Peyer's patch (tissue), 4 donors: ENCODE measurements at regions not wholly inside any gene's neighbourhood (a gene's known extent, or its start where the extent isn't known, plus 50 kb on each side); places are given as distances from the start of the nearest gene placed in this dataset.

ENCODE experiments used
- DNase-seq, 3 donors: peaks; one replicate each; pipeline ENCODE4 v3.0.0-alpha.2; 2017 to 2019
- H3K27ac ChIP-seq, 4 donors: fragments of 200-600 bp; sonication (generic); one replicate each; pipeline ENCODE4 v1.5.1; 2016 to 2019
- H3K27me3 ChIP-seq, 2 donors: fragments of 200-600 bp; sonication (generic); one replicate each; pipeline ENCODE4 v1.5.1; 2019
- H3K36me3 ChIP-seq, 3 donors: fragments of 200-600 bp; sonication (generic); one replicate each; pipeline ENCODE4 v1.5.1; 2016 to 2019
- H3K4me1 ChIP-seq, 4 donors: fragments of 200-600 bp; sonication (generic); one replicate each; pipeline ENCODE4 v1.5.1; 2016 to 2019
- H3K4me3 ChIP-seq, 4 donors: fragments of 200-600 bp; sonication (generic); 1 replicate in 3 of 4; 2 replicates in 1 of 4; pipeline ENCODE4 v1.5.1; 2016 to 2019; ENCODE audit warnings: mild to moderate bottlenecking in 1 of 4
- H3K9me3 ChIP-seq, 4 donors: fragments of 200-600 bp; sonication (generic); one replicate each; pipeline ENCODE4 v1.5.1; 2016 to 2019; ENCODE audit warnings: mild to moderate bottlenecking in 1 of 4
- CTCF ChIP-seq, 6 experiments: fragments of 450-650 bp in 4 of 6; fragments of 200-600 bp in 2 of 6; sonication (generic) in 1 of 6; IDR thresholded peaks; one replicate each; pipeline ENCODE4 v1.5.1; 2017 to 2019; ENCODE audit warnings: antibody characterized with exemption in 6 of 6, mild to moderate bottlenecking in 3 of 6, moderate library complexity in 1 of 6
- POLR2A ChIP-seq, 2 donors: fragments of 450-650 bp; IDR thresholded peaks; one replicate each; pipeline ENCODE4 v1.5.1; 2017; ENCODE audit warnings: antibody characterized with exemption in 2 of 2, mild to moderate bottlenecking in 2 of 2, moderate library complexity in 2 of 2

- H3K27me3 ChIP-seq, result no peaks in the 10 kb centered on the region
- DNase-seq, result no peak
- no peaks in the 10 kb centered on the region for H3K4me1 ChIP-seq
- no peak overlapping the region for H3K4me3 ChIP-seq
- H3K36me3 ChIP-seq, result no peaks in the 10 kb centered on the region
- TF ChIP-seq POLR2A (IDR thresholded peaks at IDR 0.05) (no peak), CTCF (IDR thresholded peaks at IDR 0.05) (no peak)
- H3K9me3 ChIP-seq, result peaks cover 0 to 17% (median 3%) of the 10 kb centered on the region in 4 donors
- no peak overlapping the region for H3K27ac ChIP-seq
Observed at GRCh38 chr20:63080811-63081210, 74.0 kb upstream of the BHLHE23 start.

DNA sequence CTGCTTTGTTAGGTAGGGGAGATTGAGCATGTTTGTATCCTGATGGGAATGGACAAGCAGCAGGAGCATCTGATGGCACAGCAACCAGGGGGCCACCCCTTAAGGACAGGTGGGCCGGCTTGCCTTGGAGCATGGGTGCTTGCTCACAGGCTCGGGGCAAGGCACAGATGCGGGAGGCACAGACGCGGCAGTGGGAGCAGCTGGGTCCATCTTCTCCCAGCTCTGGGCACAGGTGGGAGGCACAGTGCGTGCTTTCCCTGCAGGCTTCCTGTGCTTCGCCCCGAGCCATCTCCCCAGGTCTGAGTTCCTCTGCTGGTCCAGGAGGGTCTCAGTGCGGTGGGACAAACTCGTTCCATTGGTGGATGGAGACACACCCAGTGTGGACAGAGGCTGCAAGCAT is 73.6 kb upstream of the BHLHE23 start:
- Histone ChIP-seq H3K9me3 (peaks cover 0 to 17% (median 3%) of the 10 kb centered on the region in 4 donors), H3K27me3 (no peaks in the 10 kb centered on the region), H3K4me3 (no peak overlapping the region), H3K36me3 (no peaks in the 10 kb centered on the region), H3K27ac (no peak overlapping the region), H3K4me1 (no peaks in the 10 kb centered on the region)
- peak in 2 of 3 donors; percentile 19 to 35 for DNase-seq
- TF ChIP-seq POLR2A (IDR thresholded peaks at IDR 0.05), result no peak
- TF ChIP-seq CTCF (IDR thresholded peaks at IDR 0.05), result no peak

DNA sequence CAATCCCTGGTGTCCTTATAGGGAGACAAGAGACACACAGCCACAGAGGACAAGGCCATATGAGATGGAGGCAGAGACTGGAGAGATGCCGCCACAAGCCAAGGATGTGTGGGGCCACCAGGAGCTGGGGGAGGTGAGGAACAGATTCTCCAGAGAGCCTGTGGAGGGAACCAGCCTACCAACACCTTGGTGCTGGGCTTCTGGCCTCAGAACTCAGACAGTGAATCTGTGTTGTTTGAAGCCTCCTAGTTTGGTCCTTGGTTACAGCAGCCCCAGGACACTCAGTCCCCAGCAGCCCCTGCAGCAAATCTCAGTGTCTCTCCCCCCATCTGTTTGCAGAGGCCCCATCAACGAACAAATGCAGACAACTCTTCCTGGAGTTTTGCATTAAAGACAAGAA is 73.2 kb upstream of the BHLHE23 start:
- DNase-seq, result peak in 2 of 3 donors; percentile 3 to 21

DNA sequence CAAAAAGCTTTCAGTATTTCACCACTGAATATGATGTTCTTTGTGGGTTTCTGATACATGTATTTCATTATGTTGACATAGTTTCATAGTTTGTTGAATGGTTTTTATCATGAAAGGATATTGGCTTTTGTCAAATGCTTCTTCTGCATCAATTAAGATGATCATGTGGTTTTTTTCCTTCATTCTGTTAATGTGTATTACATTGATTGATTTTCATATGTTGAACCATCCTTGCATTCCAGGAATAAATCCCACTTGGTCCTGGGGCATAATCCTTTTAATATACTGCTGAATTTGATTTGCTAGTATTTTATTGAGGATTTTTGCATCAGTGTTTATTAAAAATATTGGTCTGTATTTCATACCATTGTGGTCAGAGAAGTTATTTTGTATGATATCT is 70.9 kb upstream of the BHLHE23 start:
- Histone ChIP-seq H3K27ac (no peak overlapping the region), H3K27me3 (peaks cover 0 to 4% of the 10 kb centered on the region in 2 donors), H3K4me1 (no peaks in the 10 kb centered on the region), H3K36me3 (no peaks in the 10 kb centered on the region), H3K4me3 (no peak overlapping the region), H3K9me3 (peaks cover 0 to 17% (median 3%) of the 10 kb centered on the region in 4 donors)
- TF ChIP-seq CTCF (IDR thresholded peaks at IDR 0.05), result no peak
- TF ChIP-seq POLR2A (IDR thresholded peaks at IDR 0.05), result no peak
- DNase-seq, result no peak

More for the DNA sequence above, 73.2 kb upstream of the BHLHE23 start:
- Histone ChIP-seq H3K27me3 (no peaks in the 10 kb centered on the region), H3K4me3 (no peak overlapping the region), H3K27ac (no peak overlapping the region), H3K9me3 (peaks cover 0 to 17% (median 3%) of the 10 kb centered on the region in 4 donors), H3K4me1 (no peaks in the 10 kb centered on the region), H3K36me3 (no peaks in the 10 kb centered on the region)
- TF ChIP-seq CTCF (IDR thresholded peaks at IDR 0.05), result no peak
- no peak for TF ChIP-seq POLR2A (IDR thresholded peaks at IDR 0.05)

DNA sequence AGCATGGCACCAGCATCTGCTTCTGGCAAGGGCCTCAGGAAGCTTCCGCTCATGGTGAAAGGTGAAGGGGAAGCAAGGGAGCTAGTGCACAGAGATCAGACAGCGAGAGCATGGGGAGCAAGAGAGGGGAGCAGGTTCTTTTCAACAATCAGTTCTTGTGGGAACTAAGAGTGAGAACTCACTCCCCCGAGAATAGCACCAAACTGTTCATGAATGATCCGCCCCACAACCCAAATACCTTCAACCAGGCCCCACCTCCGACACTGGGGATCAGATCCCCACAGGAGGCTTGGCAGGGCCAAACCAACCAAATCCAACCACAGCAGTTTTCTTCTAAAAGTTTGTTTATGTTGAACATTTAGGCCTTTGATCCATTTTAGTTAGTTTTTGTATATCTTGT is 69.7 kb upstream of the BHLHE23 start:
- no peaks in the 10 kb centered on the region for H3K4me1 ChIP-seq
- no peak for DNase-seq
- TF ChIP-seq CTCF (IDR thresholded peaks at IDR 0.05) (no peak), POLR2A (IDR thresholded peaks at IDR 0.05) (no peak)
- peaks cover 0 to 15% of the 10 kb centered on the region in 2 donors for H3K27me3 ChIP-seq
- H3K4me3 ChIP-seq, result no peak overlapping the region
- H3K9me3 ChIP-seq, result peaks cover 0 to 17% (median 3%) of the 10 kb centered on the region in 4 donors
- H3K36me3 ChIP-seq, result no peaks in the 10 kb centered on the region
- no peak overlapping the region for H3K27ac ChIP-seq

DNA sequence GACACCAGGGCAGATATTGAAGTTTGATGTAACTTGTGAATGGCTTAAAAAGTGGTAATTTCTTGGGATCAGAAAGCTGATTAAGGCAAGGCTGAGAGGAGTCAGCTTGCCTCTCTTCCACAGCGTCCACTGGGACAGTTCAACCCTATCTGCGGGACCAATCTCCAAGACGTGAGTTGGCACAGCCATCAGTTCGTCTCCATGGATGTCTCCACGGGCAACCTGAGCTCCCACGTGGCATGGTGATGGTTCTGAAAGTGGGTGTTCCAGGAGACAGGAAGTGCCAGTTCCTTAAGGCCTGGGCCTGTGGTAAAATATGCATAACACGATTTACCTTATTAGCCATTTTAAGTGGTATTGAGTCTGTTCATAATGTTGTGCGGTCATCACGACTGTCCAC is 67.9 kb upstream of the BHLHE23 start:
- Histone ChIP-seq H3K4me3 (no peak overlapping the region), H3K27me3 (peaks cover 0 to 21% of the 10 kb centered on the region in 2 donors), H3K9me3 (peaks cover 0 to 17% (median 2%) of the 10 kb centered on the region in 4 donors), H3K36me3 (no peaks in the 10 kb centered on the region), H3K27ac (no peak overlapping the region), H3K4me1 (no peaks in the 10 kb centered on the region)
- peak in 1 of 3 donors; percentile 32 for DNase-seq
- TF ChIP-seq CTCF (IDR thresholded peaks at IDR 0.05), result no peak
- TF ChIP-seq POLR2A (IDR thresholded peaks at IDR 0.05), result no peak
